ENCODE measurements at regions not wholly inside any gene's neighbourhood (a gene's known extent, or its start where the extent isn't known, plus 50 kb on each side); places are given as distances from the start of the nearest gene placed in this dataset.

DNA sequence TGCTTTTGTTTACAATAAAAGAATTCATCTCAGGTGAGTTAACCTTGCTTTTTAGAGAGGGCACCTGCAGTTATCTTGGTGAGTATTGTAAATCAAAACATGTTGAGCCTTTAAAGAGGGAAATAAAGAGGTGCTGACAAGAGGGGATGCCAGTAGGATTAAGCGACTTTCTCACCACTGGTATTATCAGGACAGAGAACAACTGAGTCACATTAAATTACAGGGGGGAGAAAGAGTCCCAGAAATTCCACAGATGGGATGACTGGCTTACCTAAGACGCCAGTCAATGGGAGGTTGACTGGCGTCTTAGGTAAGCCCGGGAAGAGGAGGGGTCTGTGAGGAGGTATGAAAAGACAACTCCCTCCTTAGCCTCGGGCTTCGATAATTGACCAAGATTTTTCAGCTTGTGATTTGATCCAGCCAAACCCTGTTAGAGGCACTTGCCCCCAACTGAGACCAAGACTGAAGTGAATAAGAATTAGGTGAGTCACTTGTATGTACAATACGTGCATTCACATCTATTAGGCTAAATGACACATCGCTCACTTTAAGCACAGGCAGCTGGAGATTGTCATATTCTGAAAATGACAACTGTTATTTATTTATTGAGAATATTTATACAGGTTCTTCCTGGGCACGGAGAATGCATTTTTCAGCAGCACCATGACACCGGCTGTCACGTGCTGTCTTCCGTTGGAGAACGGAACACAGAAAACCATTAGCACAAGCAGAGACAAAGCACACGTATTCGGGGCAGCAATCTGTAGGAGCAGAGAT is 117.6 kb downstream of the SEM1 start:
- Histone ChIP-seq H3K4me1 (no peaks in the 10 kb centered on the region), H3K4me2 (no peak overlapping the region), H3K4me3 (no peak overlapping the region), H3K27ac (no peak overlapping the region), H3K9me3 (no peaks in the 10 kb centered on the region)
- TF ChIP-seq EP300 (IDR thresholded peaks at IDR 0.05) (no peak), CEBPB (IDR thresholded peaks at IDR 0.05) (no peak), ESRRA (IDR thresholded peaks at IDR 0.05; ENCODE audit: borderline replicate concordance, low read length) (no peak), RARB (CRISPR knock-in tag; IDR thresholded peaks at IDR 0.05) (no peak), EHMT2 (IDR thresholded peaks at IDR 0.05; ENCODE audit: low read depth) (no peak), NFE2L2 (conservative IDR thresholded peaks at IDR 0.05; ENCODE audit: low read length) (no peak), NPAS2 (CRISPR knock-in tag; IDR thresholded peaks at IDR 0.05; ENCODE audit: borderline replicate concordance) (no peak), JUN (IDR thresholded peaks at IDR 0.05) (no peak), FOSL2 (IDR thresholded peaks at IDR 0.05) (no peak), FOSL2 (CRISPR knock-in tag; IDR thresholded peaks at IDR 0.05) (no peak)
- TF ChIP-seq, protein P1, sequence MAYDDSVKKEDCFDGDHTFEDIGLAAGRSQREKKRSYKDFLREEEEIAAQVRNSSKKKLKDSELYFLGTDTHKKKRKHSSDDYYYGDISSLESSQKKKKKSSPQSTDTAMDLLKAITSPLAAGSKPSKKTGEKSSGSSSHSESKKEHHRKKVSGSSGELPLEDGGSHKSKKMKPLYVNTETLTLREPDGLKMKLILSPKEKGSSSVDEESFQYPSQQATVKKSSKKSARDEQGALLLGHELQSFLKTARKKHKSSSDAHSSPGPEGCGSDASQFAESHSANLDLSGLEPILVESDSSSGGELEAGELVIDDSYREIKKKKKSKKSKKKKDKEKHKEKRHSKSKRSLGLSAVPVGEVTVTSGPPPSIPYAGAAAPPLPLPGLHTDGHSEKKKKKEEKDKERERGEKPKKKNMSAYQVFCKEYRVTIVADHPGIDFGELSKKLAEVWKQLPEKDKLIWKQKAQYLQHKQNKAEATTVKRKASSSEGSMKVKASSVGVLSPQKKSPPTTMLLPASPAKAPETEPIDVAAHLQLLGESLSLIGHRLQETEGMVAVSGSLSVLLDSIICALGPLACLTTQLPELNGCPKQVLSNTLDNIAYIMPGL (CRISPR knock-in tag; IDR thresholded peaks at IDR 0.05; ENCODE audit: borderline replicate concordance): no peak
- FAIRE-seq (no peak), ATAC-seq (no peak), DNase-seq (ENCODE audit: low read depth in 1 of 2, low spot score in 1 of 2) (no peak)
- ChIA-PET POLR2A (no interaction called here), CTCF (interaction anchor here (0.7 kb wide), 1 partner anchor 44 kb away, joined by 4 read pairs; no protein-coding TSS in a partner anchor)
- WGBS (ENCODE audit: missing lambda C conversion rate): 30% methylated on average over 14 of the region's 15 CpGs

DNA sequence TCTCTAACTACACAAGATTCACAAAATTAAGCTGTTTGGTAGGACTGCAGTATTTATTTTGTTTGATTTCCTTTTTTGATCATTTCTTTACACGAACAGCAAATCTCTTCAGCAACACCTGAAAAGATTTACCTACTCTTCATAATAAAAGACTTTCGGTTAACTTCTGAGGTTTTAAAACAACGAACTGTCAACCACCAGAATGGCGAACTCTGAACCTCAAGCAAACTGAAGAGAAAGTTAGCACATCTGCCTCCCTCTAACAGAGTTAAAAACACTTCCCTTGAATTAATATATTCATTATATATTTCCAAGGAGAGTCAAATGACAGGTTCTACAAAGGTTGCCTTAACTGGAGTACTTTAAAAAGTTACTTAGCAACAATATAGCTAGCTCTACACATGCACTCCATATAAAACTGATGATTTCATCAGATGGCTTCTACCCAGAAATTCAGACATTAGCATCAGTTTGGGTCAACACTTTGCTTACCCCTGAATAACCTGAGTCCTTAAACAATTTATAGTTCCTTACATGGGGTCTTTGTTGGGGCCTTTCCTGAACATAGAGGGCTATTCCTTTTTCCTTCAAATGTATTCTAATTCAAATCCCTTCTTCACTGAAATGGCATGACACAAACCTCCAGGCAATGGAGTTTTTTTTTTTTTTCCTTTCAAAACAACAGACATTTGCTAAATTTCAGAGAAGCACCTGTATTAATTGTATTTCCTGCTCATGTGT is 118.3 kb downstream of the SEM1 start:
- no peak for DNase-seq (ENCODE audit: low read depth in 1 of 2, low spot score in 1 of 2)
- POLR2A ChIA-PET: no interaction called here
- WGBS (ENCODE audit: missing lambda C conversion rate): 15% methylated on average over 4 of the region's 4 CpGs
- Histone ChIP-seq H3K27ac (no peak overlapping the region), H3K4me2 (no peak overlapping the region), H3K4me1 (no peaks in the 10 kb centered on the region), H3K4me3 (no peak overlapping the region), H3K9me3 (no peaks in the 10 kb centered on the region)
- no peak for FAIRE-seq
- TF ChIP-seq, protein P2, sequence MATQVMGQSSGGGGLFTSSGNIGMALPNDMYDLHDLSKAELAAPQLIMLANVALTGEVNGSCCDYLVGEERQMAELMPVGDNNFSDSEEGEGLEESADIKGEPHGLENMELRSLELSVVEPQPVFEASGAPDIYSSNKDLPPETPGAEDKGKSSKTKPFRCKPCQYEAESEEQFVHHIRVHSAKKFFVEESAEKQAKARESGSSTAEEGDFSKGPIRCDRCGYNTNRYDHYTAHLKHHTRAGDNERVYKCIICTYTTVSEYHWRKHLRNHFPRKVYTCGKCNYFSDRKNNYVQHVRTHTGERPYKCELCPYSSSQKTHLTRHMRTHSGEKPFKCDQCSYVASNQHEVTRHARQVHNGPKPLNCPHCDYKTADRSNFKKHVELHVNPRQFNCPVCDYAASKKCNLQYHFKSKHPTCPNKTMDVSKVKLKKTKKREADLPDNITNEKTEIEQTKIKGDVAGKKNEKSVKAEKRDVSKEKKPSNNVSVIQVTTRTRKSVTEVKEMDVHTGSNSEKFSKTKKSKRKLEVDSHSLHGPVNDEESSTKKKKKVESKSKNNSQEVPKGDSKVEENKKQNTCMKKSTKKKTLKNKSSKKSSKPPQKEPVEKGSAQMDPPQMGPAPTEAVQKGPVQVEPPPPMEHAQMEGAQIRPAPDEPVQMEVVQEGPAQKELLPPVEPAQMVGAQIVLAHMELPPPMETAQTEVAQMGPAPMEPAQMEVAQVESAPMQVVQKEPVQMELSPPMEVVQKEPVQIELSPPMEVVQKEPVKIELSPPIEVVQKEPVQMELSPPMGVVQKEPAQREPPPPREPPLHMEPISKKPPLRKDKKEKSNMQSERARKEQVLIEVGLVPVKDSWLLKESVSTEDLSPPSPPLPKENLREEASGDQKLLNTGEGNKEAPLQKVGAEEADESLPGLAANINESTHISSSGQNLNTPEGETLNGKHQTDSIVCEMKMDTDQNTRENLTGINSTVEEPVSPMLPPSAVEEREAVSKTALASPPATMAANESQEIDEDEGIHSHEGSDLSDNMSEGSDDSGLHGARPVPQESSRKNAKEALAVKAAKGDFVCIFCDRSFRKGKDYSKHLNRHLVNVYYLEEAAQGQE (IDR thresholded peaks at IDR 0.05): no peak
- TF ChIP-seq NR3C1 (IDR thresholded peaks at IDR 0.05) (no peak), ZFP36 (IDR thresholded peaks at IDR 0.05; ENCODE audit: borderline replicate concordance, partially characterized antibody) (no peak)
- TF ChIP-seq, protein P3, sequence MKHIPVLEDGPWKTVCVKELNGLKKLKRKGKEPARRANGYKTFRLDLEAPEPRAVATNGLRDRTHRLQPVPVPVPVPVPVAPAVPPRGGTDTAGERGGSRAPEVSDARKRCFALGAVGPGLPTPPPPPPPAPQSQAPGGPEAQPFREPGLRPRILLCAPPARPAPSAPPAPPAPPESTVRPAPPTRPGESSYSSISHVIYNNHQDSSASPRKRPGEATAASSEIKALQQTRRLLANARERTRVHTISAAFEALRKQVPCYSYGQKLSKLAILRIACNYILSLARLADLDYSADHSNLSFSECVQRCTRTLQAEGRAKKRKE (CRISPR knock-in tag; IDR thresholded peaks at IDR 0.05; ENCODE audit: low read depth): no peak
- TF ChIP-seq, protein P4, sequence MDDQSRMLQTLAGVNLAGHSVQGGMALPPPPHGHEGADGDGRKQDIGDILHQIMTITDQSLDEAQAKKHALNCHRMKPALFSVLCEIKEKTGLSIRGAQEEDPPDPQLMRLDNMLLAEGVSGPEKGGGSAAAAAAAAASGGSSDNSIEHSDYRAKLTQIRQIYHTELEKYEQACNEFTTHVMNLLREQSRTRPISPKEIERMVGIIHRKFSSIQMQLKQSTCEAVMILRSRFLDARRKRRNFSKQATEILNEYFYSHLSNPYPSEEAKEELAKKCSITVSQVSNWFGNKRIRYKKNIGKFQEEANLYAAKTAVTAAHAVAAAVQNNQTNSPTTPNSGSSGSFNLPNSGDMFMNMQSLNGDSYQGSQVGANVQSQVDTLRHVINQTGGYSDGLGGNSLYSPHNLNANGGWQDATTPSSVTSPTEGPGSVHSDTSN (IDR thresholded peaks at IDR 0.05): no peak
- CTCF ChIA-PET: no interaction called here
- no peak for ATAC-seq

Measured in A549 (cell line).